ENCODE measurements at regions not wholly inside any gene's neighbourhood (a gene's known extent, or its start where the extent isn't known, plus 50 kb on each side); places are given as distances from the start of the nearest gene placed in this dataset.
"Not testable (repeated sequence)": the region's sequence is repeated elsewhere in the genome, so short reads cannot be mapped to it uniquely, and the experiment has no call there.

GRCh38 chr1:70736518-70736917 lies 311.1 kb downstream of the PTGER3 start:
- TF ChIP-seq CTCF, POLR2A (IDR thresholded peaks at IDR 0.05): not testable (repeated sequence)
